ENCODE measurements at regions not wholly inside any gene's neighbourhood (a gene's known extent, or its start where the extent isn't known, plus 50 kb on each side); places are given as distances from the start of the nearest gene placed in this dataset.
"Not testable (repeated sequence)": the region's sequence is repeated elsewhere in the genome, so short reads cannot be mapped to it uniquely, and the experiment has no call there.

GRCh38 chr2:44055229-44055628, 59.4 kb upstream of the LRPPRC start:
- Histone ChIP-seq H3K4me3 (IDR thresholded peaks at IDR 0.05; ENCODE audit: insufficient read depth, low read depth, low read length) (no peak overlapping the region), H4K20me1 (ENCODE audit: insufficient read depth) (no peaks in the 10 kb centered on the region), H3K27ac (no peak overlapping the region), H3K4me1 (ENCODE audit: low read depth, poor library complexity, severe bottlenecking) (no peaks in the 10 kb centered on the region), H3K9ac (no peak overlapping the region), H3K36me3 (ENCODE audit: insufficient read depth) (no peaks in the 10 kb centered on the region), H3K27me3 (ENCODE audit: insufficient read depth, low read depth) (no peaks in the 10 kb centered on the region), H3K4me2 (no peak overlapping the region), H2AFZ (ENCODE audit: low read depth) (no peak overlapping the region), H3K79me2 (ENCODE audit: insufficient read depth, low read depth) (no peaks in the 10 kb centered on the region)
- no peak for TF ChIP-seq CTCF (conservative IDR thresholded peaks at IDR 0.05; ENCODE audit: low read depth, low read length)

GRCh38 chr2:44055664-44056063, 59.9 kb upstream of the LRPPRC start:
- Histone ChIP-seq H3K27me3 (ENCODE audit: insufficient read depth, low read depth) (no peaks in the 10 kb centered on the region), H3K9ac (no peak overlapping the region), H3K36me3 (ENCODE audit: insufficient read depth) (no peaks in the 10 kb centered on the region), H3K79me2 (ENCODE audit: insufficient read depth, low read depth) (no peaks in the 10 kb centered on the region), H2AFZ (ENCODE audit: low read depth) (no peak overlapping the region), H3K27ac (no peak overlapping the region), H3K4me1 (ENCODE audit: low read depth, poor library complexity, severe bottlenecking) (no peaks in the 10 kb centered on the region), H3K4me2 (no peak overlapping the region), H4K20me1 (ENCODE audit: insufficient read depth) (no peaks in the 10 kb centered on the region), H3K4me3 (IDR thresholded peaks at IDR 0.05; ENCODE audit: insufficient read depth, low read depth, low read length) (no peak overlapping the region)
- no peak for TF ChIP-seq CTCF (conservative IDR thresholded peaks at IDR 0.05; ENCODE audit: low read depth, low read length)

GRCh38 chr2:44056947-44057346, 61.2 kb upstream of the LRPPRC start:
- no peaks in the 10 kb centered on the region for H3K36me3 ChIP-seq (ENCODE audit: insufficient read depth)
- H3K27ac ChIP-seq = no peak overlapping the region
- H4K20me1 ChIP-seq (ENCODE audit: insufficient read depth) = no peaks in the 10 kb centered on the region
- H3K4me3 ChIP-seq (IDR thresholded peaks at IDR 0.05; ENCODE audit: insufficient read depth, low read depth, low read length) = no peak overlapping the region
- H2AFZ ChIP-seq (ENCODE audit: low read depth) = no peak overlapping the region
- no peak overlapping the region for H3K9ac ChIP-seq
- H3K79me2 ChIP-seq (ENCODE audit: insufficient read depth, low read depth) = no peaks in the 10 kb centered on the region
- no peak overlapping the region for H3K4me2 ChIP-seq
- no peaks in the 10 kb centered on the region for H3K4me1 ChIP-seq (ENCODE audit: low read depth, poor library complexity, severe bottlenecking)
- TF ChIP-seq CTCF (conservative IDR thresholded peaks at IDR 0.05; ENCODE audit: low read depth, low read length) = no peak
- no peaks in the 10 kb centered on the region for H3K27me3 ChIP-seq (ENCODE audit: insufficient read depth, low read depth)

GRCh38 chr2:44060286-44060685, 64.5 kb upstream of the LRPPRC start:
- H2AFZ ChIP-seq (ENCODE audit: low read depth); H3K4me3 ChIP-seq (IDR thresholded peaks at IDR 0.05; ENCODE audit: insufficient read depth, low read depth, low read length); H3K79me2 ChIP-seq (ENCODE audit: insufficient read depth, low read depth); H3K4me2 ChIP-seq; H3K27ac ChIP-seq; H3K36me3 ChIP-seq (ENCODE audit: insufficient read depth); H3K9ac ChIP-seq; H3K4me1 ChIP-seq (ENCODE audit: low read depth, poor library complexity, severe bottlenecking); H3K27me3 ChIP-seq (ENCODE audit: insufficient read depth, low read depth); H4K20me1 ChIP-seq (ENCODE audit: insufficient read depth): not testable (repeated sequence)

- no peaks in the 10 kb centered on the region for H3K4me1 ChIP-seq (ENCODE audit: low read depth, poor library complexity, severe bottlenecking)
- no peaks in the 10 kb centered on the region for H3K36me3 ChIP-seq (ENCODE audit: insufficient read depth)
- no peaks in the 10 kb centered on the region for H3K27me3 ChIP-seq (ENCODE audit: insufficient read depth, low read depth)
- no peak overlapping the region for H2AFZ ChIP-seq (ENCODE audit: low read depth)
- no peak for TF ChIP-seq CTCF (conservative IDR thresholded peaks at IDR 0.05; ENCODE audit: low read depth, low read length)
- H3K4me3 ChIP-seq (IDR thresholded peaks at IDR 0.05; ENCODE audit: insufficient read depth, low read depth, low read length) = no peak overlapping the region
- no peak overlapping the region for H3K27ac ChIP-seq
- H3K9ac ChIP-seq = no peak overlapping the region
- H3K4me2 ChIP-seq = no peak overlapping the region
- no peaks in the 10 kb centered on the region for H3K79me2 ChIP-seq (ENCODE audit: insufficient read depth, low read depth)
- H4K20me1 ChIP-seq (ENCODE audit: insufficient read depth) = no peaks in the 10 kb centered on the region
Observed at GRCh38 chr2:44060990-44061389, 65.2 kb upstream of the LRPPRC start.

Measured in KMS-11 (cell line).